Gastroesophageal sphincter (tissue), 3 donors: ENCODE measurements at regions not wholly inside any gene's neighbourhood (a gene's known extent, or its start where the extent isn't known, plus 50 kb on each side); places are given as distances from the start of the nearest gene placed in this dataset.

Experiments
- EP300 ChIP-seq: sonication (generic); formaldehyde crosslinking; IDR thresholded peaks from one replicate; pipeline ENCODE4 v1.6.1; 2017; ENCODE audit warnings: antibody characterized with exemption, mild to moderate bottlenecking
- POLR2AphosphoS5 ChIP-seq: sonication (generic); formaldehyde crosslinking; IDR thresholded peaks from one replicate; pipeline ENCODE4 v1.6.1; 2017; ENCODE audit warnings: antibody characterized with exemption
- TF ChIP-seq, protein P1 (sequence below), 4 experiments: fragments of 200-600 bp in 2 of 4; fragments of 450-650 bp in 2 of 4; sonication (generic) in 1 of 4; IDR thresholded peaks; one replicate each; pipeline ENCODE4 v1.5.1; 2017 to 2019; ENCODE audit warnings: antibody characterized with exemption in 4 of 4, mild to moderate bottlenecking in 2 of 4, moderate library complexity in 2 of 4

DNA sequence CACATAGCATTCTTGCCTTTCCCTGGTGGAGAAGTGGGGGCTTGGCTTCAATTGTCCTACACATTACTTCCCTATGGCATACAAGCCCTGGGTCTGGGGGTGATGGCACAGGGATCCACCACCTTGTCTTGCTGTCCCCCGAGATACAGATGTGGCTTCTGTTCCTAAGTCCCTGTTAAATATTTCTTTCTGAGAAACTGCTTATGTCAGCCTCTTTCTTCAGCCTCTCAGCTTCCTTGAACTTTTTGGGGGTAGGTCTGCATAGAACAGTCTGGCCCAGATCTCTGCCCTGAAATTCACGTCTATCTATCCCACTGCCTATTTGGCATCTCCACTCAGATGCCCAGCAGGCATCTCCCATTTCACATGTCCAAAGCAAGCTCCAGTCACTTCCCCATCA lies 177.4 kb downstream of the SCP2D1 start:
- TF ChIP-seq, protein P1, sequence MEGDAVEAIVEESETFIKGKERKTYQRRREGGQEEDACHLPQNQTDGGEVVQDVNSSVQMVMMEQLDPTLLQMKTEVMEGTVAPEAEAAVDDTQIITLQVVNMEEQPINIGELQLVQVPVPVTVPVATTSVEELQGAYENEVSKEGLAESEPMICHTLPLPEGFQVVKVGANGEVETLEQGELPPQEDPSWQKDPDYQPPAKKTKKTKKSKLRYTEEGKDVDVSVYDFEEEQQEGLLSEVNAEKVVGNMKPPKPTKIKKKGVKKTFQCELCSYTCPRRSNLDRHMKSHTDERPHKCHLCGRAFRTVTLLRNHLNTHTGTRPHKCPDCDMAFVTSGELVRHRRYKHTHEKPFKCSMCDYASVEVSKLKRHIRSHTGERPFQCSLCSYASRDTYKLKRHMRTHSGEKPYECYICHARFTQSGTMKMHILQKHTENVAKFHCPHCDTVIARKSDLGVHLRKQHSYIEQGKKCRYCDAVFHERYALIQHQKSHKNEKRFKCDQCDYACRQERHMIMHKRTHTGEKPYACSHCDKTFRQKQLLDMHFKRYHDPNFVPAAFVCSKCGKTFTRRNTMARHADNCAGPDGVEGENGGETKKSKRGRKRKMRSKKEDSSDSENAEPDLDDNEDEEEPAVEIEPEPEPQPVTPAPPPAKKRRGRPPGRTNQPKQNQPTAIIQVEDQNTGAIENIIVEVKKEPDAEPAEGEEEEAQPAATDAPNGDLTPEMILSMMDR (IDR thresholded peaks at IDR 0.05), result no peak
- TF ChIP-seq EP300 (no peak), POLR2AphosphoS5 (no peak)
